ENCODE measurements at regions not wholly inside any gene's neighbourhood (a gene's known extent, or its start where the extent isn't known, plus 50 kb on each side); places are given as distances from the start of the nearest gene placed in this dataset.
A peak's percentile ranks its signal among the peaks of the same experiment; 100 is the strongest.

GRCh38 chr2:42969231-42970150 is 177.1 kb upstream of the HAAO start:
- DNase-seq: no peak

- DNase-seq: peak in 1 of 3 experiments; percentile 16
Measured at GRCh38 chr2:42967959-42968674, 175.7 kb upstream of the HAAO start.

GRCh38 chr2:42965910-42966309 is 173.5 kb upstream of the HAAO start:
- no peak for DNase-seq

GRCh38 chr2:42965196-42965595 is 172.8 kb upstream of the HAAO start:
- DNase-seq: no peak

- no peak for DNase-seq
Measured at GRCh38 chr2:42964439-42965083, 172.2 kb upstream of the HAAO start.

- no peak for DNase-seq
Measured at GRCh38 chr2:42963452-42964068, 171.2 kb upstream of the HAAO start.

- no peak for DNase-seq
Measured at GRCh38 chr2:42962508-42962953, 170.1 kb upstream of the HAAO start.

- no peak for DNase-seq
Measured at GRCh38 chr2:42961961-42962360, 169.6 kb upstream of the HAAO start.

GRCh38 chr2:42961385-42961811 is 169.0 kb upstream of the HAAO start:
- no peak for DNase-seq

- no peak for DNase-seq
Measured at GRCh38 chr2:42960842-42961180, 168.4 kb upstream of the HAAO start.

- DNase-seq: no peak
Measured at GRCh38 chr2:42960002-42960841, 167.8 kb upstream of the HAAO start.

- DNase-seq: no peak
Measured at GRCh38 chr2:42959234-42960001, 167.0 kb upstream of the HAAO start.

- DNase-seq: no peak
Measured at GRCh38 chr2:42958741-42959233, 166.4 kb upstream of the HAAO start.

GRCh38 chr2:42957861-42958301 is 165.5 kb upstream of the HAAO start:
- no peak for DNase-seq

GRCh38 chr2:42957109-42957860 is 164.9 kb upstream of the HAAO start:
- DNase-seq: no peak

GRCh38 chr2:42954227-42954962 is 162.0 kb upstream of the HAAO start:
- DNase-seq: no peak

GRCh38 chr2:42953216-42953615 is 160.8 kb upstream of the HAAO start:
- DNase-seq: peak; percentile 65 to 89 (median 84)

- no peak for DNase-seq
Measured at GRCh38 chr2:42951263-42951938, 159.0 kb upstream of the HAAO start.

- no peak for DNase-seq
Measured at GRCh38 chr2:42949125-42949524, 156.7 kb upstream of the HAAO start.

All from NCI-H1417 (cell line).